Activated T-cell treated with anti-CD3 and anti-CD28 coated beads for 1 hour (primary cell): ENCODE measurements at regions not wholly inside any gene's neighbourhood (a gene's known extent, or its start where the extent isn't known, plus 50 kb on each side); places are given as distances from the start of the nearest gene placed in this dataset.
"Not testable (repeated sequence)": the region's sequence is repeated elsewhere in the genome, so short reads cannot be mapped to it uniquely, and the experiment has no call there.

Experiments
- DNase-seq: peaks from one replicate; pipeline ENCODE4 v3.0.0-alpha.2; 2020; ENCODE audit warnings: low read depth

DNA sequence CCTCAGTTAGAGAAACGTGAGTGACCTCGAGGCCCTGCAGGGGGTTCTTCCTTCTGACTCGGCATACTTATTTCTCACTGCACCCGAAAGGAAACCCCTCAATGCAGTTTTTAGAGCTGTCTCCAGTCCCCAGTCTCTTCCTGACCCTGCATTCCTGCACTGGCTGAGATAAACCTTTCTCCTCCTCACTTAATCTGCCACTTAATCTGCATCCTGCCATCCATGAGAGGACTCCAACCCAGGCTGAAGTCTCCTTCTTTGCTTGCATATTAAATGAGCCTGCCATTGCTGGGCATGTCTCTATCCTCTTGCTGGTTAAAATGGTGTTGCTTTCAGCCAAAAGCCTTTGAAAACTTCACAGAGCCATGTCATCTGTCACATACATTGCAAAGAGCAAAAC lies 125.6 kb upstream of the GATA6 start:
- no peak for DNase-seq

DNA sequence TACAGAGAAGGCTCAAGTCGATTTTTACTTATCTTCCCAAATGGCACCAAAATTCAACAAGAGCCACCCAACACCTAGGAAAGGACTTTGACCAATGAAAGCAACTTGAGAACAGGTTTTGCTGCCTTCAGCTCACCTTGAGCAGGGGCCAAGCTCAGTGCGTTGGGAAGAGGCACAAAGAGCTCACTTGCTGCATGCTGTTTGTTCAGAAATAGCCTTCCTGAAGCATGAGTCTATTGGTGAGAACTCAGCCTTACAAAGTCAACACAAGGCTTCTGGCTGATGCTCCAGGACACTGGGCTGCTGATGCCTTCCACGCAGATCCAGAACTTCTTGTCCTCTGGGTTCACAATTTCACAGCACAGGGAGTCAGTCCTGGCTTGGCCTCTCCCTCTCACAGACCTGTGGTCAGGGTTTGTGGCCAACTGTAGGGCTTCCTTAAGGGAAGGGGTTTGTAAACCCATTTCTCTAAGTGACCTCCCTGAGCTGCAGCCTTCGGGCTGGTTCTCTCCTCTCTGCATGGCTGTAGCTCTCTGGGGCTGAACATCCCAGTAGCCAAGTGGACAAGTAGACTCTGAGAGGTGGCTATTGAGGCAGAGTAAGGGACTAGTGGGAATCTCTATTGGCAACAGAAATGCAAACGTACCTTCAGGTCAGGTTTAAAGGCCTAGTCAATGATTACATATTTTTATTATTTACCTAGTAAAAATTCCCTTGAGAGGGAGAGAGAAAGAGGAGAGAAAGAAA lies 124.7 kb upstream of the GATA6 start:
- no peak for DNase-seq

DNA sequence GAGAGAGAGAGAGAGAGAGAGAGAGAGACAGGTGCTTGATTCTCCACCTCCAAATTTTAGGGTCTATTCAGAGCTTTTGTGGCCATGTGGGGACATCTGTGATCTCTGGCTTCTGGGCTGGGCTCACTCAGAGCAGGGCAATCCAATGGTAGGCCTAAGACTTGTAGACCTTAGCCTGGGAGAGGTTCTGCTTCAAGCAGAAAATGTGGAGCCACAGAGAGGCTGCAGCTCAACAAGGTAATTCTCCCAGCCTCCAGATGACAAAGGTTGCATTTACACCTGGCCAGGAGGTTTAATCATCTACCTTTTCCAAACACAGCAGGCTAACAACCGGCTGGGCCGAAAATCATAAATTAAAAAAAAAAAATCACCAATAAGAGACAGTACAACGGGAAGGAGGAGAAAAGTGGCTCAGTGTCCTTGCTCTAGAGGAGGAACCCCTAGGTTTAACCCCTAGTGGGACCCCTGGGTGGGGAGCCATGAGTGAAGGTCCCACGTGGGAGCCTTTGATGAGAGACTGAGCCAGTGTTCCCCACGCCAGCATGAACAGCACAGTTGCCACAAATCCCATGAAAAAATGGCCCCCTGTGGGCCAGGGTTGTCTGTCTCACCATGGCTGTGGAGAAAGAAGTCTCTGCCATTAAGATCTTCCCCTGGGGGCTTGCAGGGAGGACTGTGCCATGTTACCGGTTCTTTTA lies 124.0 kb upstream of the GATA6 start:
- DNase-seq, result no peak

DNA sequence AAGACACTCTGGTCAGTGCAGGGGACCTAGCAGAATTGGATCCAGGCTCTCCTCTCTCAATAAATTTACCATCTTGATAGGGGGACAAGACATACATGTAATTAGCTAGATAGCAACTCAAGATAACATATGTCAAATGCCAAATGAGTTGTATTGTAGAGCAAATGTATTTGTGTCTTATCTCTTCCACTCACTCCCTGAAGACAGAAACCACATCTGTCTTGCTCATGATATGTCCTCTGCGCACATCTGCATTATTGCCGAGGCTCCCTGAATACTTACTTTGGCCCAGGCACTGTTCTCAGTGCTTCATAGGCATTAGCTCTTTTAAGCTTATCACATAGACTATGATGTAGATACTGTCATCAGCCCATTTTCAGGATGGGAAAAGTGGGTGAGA lies 122.9 kb upstream of the GATA6 start:
- DNase-seq, result no peak

DNA sequence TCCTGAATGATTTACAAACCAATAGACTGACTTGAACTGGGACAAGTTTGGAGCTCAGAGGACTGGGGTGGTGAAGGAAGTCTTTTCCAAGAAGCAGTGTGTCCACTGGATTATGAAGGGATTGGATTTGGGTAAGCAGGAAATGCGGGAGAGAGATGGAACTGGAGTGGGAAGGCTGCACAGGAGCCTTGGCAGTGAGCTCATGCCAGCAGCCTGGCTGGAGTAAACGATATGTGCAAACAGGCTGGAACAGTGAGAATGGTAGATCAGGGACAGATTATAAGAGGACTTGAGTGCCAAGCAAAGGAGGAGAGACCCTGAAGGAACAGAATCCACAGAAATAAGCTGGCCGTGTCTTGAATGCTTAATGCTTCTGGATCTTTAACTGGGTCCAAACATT lies 121.9 kb upstream of the GATA6 start:
- DNase-seq, result no peak

DNA sequence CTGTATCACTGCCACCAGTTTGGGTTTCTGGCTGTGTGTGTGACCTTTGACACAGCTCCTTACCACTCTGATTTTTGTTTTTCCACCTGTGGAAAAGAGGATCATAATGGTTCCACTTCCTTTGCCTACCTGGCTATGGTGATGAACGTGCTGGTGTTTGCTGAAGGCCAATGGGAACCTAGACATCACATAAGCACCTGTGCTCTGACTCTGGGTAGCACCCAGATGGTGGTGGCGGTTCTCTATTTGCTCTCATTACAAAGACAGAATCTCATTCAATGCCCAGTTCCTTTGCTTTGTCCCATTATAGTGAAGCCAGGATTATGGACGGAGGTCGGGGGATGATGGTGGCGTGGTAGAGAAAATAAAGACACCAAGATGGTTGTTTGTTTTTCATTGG lies 121.2 kb upstream of the GATA6 start:
- no peak for DNase-seq

DNA sequence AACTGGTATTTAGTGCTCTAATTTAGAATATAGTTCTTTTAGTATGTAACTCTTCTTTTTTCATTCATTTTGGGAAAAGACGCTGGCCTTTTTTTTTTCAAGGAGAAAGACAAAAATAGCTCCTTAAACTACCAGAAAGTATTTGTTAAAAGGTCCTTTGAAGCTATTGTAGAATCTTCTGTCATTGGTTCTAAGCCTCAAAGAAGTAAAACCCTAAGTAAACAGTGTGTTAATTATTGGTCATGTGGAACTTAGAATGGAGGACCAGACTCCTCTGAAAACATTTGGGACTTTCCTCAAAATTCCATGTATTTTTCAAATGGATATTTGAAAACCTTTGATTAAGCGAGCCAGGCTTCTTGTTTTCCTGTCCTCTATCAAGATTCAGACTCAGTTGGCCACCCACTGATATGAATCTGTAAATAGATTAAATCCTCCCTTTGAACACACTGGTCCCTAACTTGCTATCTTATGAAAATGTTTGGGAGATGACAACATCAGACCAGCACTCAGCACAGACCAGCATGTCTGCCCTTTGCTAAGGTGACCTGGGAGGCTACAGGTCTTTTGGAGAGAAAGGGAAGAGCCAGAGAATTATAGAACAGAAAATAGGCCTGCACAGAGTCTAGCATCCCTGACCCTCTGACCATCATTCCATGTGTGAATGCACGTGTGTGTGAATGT lies 120.3 kb upstream of the GATA6 start:
- no peak for DNase-seq

DNA sequence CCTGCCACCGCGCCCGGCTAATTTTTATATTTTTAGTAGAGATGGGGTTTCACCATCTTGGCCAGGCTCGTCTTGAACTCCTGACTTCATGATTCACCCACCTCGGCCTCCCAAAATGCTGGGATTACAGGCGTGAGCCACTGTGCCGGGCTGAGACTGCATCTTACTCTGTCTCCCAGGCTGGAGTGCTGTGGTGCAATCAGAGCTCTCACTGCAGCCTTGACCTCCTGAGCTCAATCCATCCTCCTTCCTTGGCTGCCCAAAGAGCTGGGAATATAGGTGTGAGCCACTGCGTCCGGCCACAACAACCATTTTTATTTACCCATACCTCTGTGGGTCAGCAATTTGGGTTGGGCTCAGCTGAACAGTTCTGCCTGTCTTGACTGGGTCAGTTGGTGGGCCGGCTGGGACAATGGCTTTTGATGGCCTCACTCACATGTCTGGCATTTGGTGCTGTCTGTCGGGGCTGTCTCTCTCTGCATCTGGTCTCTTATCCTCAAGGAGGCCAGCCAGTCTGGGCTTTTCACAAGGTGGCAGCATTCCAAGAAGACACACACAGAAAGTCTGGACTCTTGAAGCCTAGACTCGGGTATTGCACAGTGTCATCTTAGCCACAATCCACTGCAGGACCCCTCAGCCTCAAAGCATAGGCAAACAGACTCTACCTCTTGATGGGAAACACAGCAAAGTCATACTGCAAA lies 116.8 kb upstream of the GATA6 start:
- no peak for DNase-seq

DNA sequence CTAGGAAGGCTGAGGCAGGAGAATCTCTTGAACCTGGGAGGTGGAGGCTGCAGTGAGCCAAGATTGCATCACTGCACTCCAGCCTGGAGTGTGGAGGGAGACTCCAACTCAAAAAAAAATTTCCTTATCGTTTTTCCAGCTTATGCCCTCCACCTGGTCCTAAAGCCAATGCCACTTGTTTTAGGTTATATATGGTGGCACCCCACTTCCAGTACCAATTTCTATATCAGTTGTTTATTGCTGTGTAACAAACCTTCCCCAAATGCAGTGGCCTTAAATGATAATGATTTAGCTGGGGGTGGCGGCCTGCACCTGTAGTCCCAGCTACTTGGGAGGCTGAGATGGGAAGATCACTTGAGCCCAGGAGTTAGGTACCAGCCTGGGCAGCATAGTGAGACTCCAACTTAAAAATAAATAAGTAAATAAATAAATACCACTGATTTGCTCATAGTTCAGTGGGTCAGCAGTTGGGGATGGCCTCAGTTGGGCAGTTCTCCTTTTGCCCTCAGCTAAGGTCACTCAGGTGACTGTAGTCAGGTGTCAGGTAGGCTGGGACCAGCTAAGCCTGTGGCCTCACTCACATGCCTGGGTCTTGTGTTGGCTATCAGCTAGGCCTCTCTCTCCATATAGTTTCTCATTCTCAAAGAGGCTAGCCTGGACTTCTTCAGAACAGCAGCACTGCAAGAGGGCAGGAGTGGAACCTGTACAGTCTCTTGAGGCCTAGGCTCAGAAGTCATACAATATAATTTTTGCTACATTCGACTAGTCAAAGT lies 113.7 kb upstream of the GATA6 start:
- no peak for DNase-seq

DNA sequence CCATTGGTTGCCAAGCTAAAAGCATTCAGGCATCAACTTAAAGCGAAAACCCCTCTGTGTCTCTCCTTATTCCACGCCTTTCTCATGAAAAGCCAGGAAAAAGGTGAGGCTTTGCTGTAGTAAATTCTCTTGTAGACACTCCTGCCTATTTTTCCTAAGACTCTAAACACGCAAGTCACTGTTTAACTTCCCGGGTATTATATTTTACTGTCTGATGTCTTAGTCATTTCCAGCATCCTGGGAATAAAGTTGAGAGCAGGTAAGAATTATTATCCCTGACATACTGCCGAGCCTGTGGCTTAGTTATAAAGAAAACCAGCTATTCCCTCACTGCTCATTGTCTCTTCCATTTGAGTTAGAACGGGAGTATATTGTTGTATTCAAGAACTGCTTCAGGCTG lies 112.4 kb upstream of the GATA6 start:
- no peak for DNase-seq

DNA sequence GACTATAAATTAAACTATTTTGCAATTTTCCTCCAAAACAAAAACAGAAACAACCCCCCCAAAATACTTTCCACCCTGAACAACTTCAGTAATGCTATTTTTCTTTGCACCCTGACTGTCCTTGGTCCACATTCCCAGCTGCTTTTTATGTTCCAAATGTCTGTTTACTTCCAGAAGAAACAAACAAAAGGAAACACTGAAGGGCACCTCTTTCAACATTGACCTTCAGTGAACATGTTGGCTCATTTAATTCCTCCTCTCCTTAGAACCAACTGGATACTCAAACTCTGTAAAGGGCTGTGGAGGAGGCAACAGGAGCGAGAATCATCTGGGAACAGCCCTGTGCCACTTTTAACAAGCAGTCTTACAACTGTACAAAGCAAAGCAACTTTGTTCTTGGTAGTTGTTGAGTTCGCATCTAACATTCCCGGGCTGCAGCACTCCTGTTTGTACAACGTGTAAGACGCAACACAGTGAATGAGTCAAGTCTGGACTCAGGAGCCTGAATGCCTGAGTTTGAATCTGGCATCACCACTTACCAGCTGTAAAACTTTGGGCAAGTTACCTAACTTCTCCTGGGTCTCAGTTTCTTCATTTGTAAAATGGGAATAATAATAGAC lies 111.4 kb upstream of the GATA6 start:
- DNase-seq, result no peak

DNA sequence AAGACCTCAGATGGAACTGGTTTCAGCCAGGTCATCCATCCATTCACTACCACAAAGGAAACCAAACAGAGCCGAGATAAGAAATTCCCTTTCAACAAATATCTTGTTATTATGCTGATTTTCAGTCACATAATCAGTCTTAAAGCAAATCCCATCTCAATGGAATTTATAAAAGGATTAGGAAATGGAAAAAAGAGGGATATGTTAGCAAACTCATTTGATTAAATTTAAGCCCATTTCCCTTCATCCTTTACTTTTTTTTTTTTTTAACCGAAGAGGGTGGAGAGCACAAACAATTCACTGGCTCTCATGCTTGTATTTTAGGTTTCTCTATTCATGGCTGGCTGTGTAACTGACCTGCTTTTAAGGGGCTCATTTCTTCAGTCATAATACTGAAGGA lies 109.0 kb upstream of the GATA6 start:
- DNase-seq, result no peak

DNA sequence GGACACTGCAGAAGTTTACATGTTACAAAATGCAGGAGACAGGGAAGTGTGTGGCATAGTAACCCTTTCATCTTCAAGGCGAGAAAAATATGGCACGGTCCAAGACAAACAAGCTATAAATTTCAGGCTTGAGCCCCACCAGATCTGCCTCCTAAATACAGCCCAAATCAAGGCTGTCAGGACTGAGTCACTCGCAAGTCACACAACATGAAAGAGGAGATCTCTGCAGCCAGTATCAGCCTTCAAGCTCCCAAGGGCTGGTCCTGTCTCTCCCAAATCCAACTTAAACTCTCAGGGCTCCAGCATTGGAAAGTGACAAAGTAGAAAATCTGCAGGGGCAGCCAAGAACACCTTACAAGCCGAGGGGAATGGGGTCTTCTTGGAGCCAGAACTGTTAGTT lies 106.3 kb upstream of the GATA6 start:
- DNase-seq, result no peak

DNA sequence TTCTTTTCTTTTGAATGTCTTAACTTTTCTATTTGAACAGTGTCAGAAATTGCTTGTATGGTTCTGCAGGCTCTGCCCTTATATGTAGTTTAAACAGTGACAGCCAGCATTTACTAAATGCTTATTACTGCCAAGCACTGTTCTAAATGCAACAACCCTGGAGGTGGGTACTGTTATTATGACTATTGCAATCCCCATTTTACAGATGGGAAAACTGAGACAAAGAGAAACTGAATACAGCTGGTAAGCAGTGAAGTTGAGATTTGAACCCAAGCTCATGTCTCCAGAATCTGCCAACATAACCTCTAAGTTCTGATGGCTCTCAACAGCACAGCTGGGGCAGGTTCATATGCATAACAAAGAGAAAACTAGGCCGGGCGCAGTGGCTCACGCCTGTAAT lies 105.7 kb upstream of the GATA6 start:
- DNase-seq, result no peak

DNA sequence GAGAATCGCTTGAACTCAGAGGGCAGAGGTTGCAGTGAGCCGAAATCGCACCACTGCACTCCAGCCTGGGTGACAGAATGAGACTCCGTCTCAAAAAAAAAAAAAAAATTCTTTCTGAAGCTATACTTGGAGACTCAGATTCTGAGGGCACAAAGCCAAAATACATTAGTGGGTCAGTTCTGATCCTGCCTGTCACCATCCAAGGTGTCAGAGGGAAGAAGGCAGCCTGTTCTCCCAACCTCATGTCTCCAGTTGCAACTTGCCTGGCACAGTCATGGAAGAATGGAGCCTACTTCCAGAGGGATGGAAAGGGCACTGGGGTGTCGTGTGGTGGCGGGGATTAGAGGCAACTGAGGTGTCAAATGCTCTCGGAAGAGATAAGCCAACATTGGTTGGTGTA lies 104.8 kb upstream of the GATA6 start:
- no peak for DNase-seq

DNA sequence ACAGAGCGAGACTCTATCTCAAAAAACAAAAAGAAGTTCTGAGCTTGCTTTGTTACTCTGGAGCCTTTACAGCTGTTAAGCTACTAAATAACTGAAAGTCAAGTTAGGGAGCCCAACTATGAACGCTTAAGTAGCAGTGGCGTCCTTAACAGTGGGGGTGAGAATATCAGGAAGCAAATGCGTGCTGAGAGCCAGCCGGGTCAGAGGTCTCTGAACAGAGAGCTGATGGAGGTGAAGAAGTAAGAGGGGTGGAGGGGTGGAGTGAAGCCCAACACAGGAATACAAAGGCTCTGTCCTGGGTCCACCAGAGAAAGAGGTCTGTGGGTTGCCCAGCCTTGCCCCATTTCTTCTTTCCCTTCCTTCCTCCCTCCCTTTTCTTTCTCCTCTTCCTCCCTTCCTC lies 104.1 kb upstream of the GATA6 start:
- no peak for DNase-seq

DNA sequence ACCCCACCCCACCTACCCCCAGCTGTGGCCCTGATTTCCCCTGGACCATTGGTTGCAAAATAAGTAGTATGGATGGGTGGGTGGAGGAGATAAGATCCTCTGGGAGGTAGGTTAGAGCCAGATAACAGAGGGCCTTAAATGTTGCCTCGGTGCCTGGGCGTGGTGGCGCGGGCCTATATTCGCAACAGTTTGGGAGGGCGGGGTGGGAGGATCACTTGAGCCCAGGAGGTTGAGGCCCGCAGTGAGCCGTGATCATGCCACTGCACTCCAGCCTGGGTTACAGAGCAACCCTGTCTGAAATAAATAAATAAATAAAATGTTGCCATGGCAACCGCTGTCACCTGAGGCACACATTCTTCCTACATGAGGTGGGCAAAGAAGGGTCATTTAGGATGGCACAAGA lies 103.3 kb upstream of the GATA6 start:
- DNase-seq, result no peak

DNA sequence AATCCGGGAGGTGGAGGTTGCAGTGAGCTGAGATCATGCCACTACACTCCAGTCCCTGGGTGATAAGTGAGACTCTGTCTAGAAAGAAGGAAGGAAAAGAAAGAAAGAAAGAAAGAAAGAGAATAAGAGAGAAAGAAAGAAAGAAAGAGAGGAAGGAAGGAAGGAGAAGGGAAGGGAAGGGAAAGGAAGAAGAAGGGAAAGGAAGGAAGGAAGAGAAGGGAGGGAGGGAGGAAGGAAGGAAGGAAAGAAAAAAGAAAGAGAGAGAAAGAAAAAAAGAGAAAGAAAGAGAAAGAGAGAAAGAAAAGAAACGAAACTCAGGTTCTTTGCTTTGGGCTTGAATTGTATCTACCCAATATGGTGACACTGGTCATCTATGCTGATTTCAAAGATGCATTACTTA lies 102.3 kb upstream of the GATA6 start:
- no peak for DNase-seq

DNA sequence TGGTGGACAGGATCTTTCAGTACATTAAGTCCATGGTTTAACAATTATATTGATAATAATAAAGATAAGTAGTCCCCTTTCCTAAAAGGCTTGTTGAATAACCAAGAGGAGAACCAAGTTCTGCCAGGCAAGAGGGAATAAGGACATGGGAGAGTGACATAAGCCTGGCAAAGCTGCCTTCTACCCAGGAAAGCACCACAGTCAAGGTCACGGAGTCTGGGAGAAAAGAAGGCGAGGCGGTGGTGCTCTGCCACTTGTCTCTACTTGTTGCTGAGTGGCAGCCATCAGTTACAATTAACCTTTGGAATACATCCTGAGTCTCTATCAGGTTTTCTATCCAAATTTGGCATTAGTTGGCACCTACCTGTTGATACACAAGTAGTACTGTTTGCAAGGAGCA lies 101.7 kb upstream of the GATA6 start:
- no peak for DNase-seq

DNA sequence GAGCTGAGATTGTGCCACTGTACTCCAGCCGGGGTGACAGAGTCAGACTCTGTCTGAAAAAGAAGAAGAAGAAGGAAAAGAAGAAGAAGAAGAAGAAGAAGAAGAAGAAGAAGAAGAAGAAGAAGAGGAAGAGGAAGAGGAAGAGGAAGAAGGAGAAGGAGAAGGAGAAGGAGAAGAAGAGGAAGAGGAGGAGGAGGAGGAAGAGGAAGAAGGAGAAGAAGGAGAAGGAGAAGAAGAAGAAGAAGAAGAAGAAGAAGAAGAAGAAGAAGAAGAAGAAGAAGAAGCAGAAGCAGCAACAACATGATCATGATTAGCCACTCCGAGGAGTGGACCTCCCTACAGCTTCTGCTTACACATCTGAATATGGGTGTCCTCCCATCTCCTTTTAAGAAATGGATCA lies 100.6 kb upstream of the GATA6 start:
- not testable (repeated sequence) for DNase-seq

DNA sequence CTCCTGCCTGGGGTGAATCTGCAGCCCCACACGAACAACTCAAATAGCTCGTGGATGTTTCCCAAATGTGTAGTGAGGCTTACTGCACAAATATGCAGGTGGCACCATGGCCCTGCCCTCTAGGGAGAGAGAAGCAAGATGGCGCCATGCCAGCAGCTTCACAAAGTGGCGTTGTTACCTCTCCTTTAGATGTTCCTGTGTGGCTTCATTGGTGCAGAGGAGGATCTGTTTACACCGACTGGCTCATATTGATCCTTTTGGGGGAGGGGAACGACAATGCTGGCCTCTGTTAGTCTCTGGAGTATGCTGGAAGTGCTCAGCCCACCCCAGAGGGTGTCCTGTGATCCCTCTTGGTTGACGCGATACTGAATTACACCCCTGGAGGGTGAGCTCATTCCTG lies 99.5 kb upstream of the GATA6 start:
- no peak for DNase-seq

DNA sequence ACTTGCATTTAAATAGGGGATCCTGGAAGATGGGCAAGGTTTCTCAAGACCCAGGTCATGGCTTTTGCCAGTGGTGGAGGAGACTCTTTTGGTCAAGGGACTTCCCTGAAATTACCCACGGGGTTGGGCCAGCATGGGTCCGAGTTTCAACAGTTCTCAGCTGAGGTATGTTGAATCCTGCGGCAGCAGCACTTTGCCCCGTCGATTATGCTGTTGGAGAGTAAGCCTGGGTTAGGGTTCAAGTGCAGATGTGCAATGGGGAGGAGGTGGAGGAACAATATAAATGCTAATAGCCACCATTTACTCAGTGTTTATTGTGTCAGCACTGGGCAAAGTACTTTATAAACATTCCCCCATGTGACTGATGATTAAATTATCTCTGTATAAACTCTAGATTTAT lies 96.0 kb upstream of the GATA6 start:
- DNase-seq, result no peak
